ENCODE measurements at regions not wholly inside any gene's neighbourhood (a gene's known extent, or its start where the extent isn't known, plus 50 kb on each side); places are given as distances from the start of the nearest gene placed in this dataset.

DNA sequence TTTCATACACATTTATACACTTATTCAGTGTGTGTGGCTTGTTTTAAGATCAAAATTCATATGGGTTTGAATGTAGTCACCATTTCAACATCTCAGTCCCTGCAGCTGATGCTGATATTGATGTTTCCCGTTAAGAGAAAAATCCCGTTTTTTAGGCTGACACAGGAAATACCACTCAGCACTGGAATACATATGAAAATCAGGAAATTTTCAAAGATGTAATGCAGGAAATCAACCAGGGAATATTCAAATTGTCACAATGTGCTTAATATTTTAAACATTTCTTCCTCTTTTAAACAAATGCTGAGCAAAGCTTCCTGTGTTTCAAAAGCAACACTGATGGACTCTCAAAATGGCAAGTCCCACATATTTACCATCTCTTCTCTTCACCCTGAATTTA lies 94.5 kb upstream of the MARCKS start:
- no peak for DNase-seq (ENCODE audit: extremely low spot score, unreplicated experiment)
- TF ChIP-seq, protein P1, sequence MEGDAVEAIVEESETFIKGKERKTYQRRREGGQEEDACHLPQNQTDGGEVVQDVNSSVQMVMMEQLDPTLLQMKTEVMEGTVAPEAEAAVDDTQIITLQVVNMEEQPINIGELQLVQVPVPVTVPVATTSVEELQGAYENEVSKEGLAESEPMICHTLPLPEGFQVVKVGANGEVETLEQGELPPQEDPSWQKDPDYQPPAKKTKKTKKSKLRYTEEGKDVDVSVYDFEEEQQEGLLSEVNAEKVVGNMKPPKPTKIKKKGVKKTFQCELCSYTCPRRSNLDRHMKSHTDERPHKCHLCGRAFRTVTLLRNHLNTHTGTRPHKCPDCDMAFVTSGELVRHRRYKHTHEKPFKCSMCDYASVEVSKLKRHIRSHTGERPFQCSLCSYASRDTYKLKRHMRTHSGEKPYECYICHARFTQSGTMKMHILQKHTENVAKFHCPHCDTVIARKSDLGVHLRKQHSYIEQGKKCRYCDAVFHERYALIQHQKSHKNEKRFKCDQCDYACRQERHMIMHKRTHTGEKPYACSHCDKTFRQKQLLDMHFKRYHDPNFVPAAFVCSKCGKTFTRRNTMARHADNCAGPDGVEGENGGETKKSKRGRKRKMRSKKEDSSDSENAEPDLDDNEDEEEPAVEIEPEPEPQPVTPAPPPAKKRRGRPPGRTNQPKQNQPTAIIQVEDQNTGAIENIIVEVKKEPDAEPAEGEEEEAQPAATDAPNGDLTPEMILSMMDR (IDR thresholded peaks at IDR 0.05): no peak
- no peak overlapping the region for H3K27ac Mint-ChIP-seq (ENCODE audit: unreplicated experiment)
- no peaks in the 10 kb centered on the region for H3K27me3 Mint-ChIP-seq (ENCODE audit: unreplicated experiment)
- H3K9me3 Mint-ChIP-seq (ENCODE audit: unreplicated experiment): no peaks in the 10 kb centered on the region
- H3K4me3 Mint-ChIP-seq (ENCODE audit: unreplicated experiment): no peak overlapping the region
- no peaks in the 10 kb centered on the region for H3K36me3 Mint-ChIP-seq (ENCODE audit: unreplicated experiment)
- H3K4me1 Mint-ChIP-seq (ENCODE audit: unreplicated experiment): peaks cover 17% of the 10 kb centered on the region

DNA sequence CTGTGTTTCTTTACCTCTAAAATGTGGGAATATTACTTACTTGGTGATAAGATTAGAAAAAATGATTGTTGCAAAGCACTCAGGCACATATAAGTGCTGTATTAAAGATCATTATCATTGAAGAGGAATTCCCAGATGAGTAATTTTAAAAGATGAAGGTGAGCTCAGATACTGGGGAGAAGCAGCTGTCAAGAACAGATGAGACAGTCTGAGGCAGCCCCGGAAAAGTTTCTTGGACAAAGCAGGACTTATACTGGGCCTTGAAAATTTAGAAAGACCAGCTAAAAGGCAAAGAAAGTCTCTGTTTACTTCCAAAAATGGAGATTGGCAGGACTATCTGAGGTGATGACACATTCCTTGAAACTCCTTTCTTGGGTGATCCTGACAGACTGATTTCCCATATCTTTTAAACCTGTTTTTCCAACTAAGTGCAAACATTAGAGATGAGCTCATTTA lies 93.8 kb upstream of the MARCKS start:
- no peaks in the 10 kb centered on the region for H3K36me3 Mint-ChIP-seq (ENCODE audit: unreplicated experiment)
- peaks cover 17% of the 10 kb centered on the region for H3K4me1 Mint-ChIP-seq (ENCODE audit: unreplicated experiment)
- no peaks in the 10 kb centered on the region for H3K9me3 Mint-ChIP-seq (ENCODE audit: unreplicated experiment)
- TF ChIP-seq, protein P1 (IDR thresholded peaks at IDR 0.05): no peak
- H3K27me3 Mint-ChIP-seq (ENCODE audit: unreplicated experiment): no peaks in the 10 kb centered on the region
- no peak overlapping the region for H3K4me3 Mint-ChIP-seq (ENCODE audit: unreplicated experiment)
- no peak for DNase-seq (ENCODE audit: extremely low spot score, unreplicated experiment)
- no peak overlapping the region for H3K27ac Mint-ChIP-seq (ENCODE audit: unreplicated experiment)

DNA sequence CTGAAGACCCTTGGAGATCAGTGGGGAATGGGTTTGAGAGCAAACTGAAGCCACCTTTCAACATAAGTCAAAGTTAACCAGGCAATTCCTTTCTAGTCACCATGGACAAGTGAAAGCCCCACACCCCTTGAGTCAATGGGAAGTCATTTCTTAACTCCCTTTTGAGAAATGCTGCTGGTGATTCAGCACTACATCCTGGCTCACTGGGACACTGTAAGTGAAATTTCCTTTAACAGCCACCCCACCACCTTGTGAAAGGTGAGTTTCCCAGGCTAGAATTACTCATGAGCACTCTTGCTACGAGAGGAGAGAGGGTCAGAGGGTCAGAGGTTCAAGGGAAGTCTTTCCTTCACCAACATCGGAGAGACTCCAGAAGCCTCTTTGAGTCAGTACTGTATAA lies 93.3 kb upstream of the MARCKS start:
- Mint-ChIP-seq H3K36me3 (ENCODE audit: unreplicated experiment) (no peaks in the 10 kb centered on the region), H3K4me1 (ENCODE audit: unreplicated experiment) (peaks cover 14% of the 10 kb centered on the region), H3K4me3 (ENCODE audit: unreplicated experiment) (no peak overlapping the region), H3K9me3 (ENCODE audit: unreplicated experiment) (no peaks in the 10 kb centered on the region), H3K27ac (ENCODE audit: unreplicated experiment) (no peak overlapping the region), H3K27me3 (ENCODE audit: unreplicated experiment) (no peaks in the 10 kb centered on the region)
- TF ChIP-seq, protein P1 (IDR thresholded peaks at IDR 0.05): no peak
- no peak for DNase-seq (ENCODE audit: extremely low spot score, unreplicated experiment)

DNA sequence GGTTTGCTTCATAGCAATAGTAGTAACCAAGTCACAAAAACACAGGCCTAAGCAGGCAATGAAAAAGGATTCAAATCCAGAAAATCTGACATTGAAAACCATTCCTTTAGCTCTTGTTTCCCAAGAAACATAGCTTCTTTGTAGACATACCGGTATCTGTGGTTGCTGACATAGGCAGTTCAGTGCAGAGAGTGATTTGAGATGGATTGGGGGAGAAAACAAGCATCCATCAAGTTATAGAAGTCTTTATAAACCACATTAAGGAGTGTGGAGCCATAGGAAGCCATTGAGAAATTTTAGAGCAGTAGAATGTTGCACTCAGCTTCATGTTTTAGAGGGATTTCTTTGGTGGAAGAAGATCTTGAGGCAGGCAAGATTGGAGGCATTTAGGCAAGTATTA lies 91.2 kb upstream of the MARCKS start:
- no peaks in the 10 kb centered on the region for H3K36me3 Mint-ChIP-seq (ENCODE audit: unreplicated experiment)
- H3K27ac Mint-ChIP-seq (ENCODE audit: unreplicated experiment): no peak overlapping the region
- TF ChIP-seq, protein P1 (IDR thresholded peaks at IDR 0.05): no peak
- H3K9me3 Mint-ChIP-seq (ENCODE audit: unreplicated experiment): no peaks in the 10 kb centered on the region
- no peak for DNase-seq (ENCODE audit: extremely low spot score, unreplicated experiment)
- H3K4me3 Mint-ChIP-seq (ENCODE audit: unreplicated experiment): no peak overlapping the region
- peaks cover 12% of the 10 kb centered on the region for H3K4me1 Mint-ChIP-seq (ENCODE audit: unreplicated experiment)
- no peaks in the 10 kb centered on the region for H3K27me3 Mint-ChIP-seq (ENCODE audit: unreplicated experiment)

DNA sequence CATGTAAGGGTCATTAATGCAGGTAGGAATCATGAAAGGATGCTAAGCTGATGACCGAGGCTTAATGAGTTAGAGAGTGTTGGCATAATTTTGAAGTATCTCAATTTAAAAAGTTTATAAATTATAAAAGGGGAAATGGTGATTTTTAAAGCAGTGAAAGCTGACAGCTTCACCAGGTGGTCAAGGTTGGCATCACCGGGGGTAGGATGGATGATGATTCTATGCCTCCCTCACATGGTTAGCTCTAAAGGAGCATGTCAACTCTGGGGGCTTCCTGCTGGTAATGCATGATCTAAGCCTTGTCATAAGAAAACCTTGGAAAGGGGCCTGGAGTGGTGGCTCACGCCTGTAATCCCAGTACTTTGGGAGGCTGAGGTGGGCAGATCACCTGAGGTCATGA lies 89.2 kb upstream of the MARCKS start:
- no peak for DNase-seq (ENCODE audit: extremely low spot score, unreplicated experiment)
- no peak overlapping the region for H3K4me3 Mint-ChIP-seq (ENCODE audit: unreplicated experiment)
- H3K27me3 Mint-ChIP-seq (ENCODE audit: unreplicated experiment): no peaks in the 10 kb centered on the region
- H3K36me3 Mint-ChIP-seq (ENCODE audit: unreplicated experiment): no peaks in the 10 kb centered on the region
- H3K9me3 Mint-ChIP-seq (ENCODE audit: unreplicated experiment): no peaks in the 10 kb centered on the region
- TF ChIP-seq, protein P1 (IDR thresholded peaks at IDR 0.05): no peak
- no peak overlapping the region for H3K27ac Mint-ChIP-seq (ENCODE audit: unreplicated experiment)
- peaks cover 4% of the 10 kb centered on the region for H3K4me1 Mint-ChIP-seq (ENCODE audit: unreplicated experiment)

All from osteocyte (in vitro differentiated cells).